ENCODE measurements at regions not wholly inside any gene's neighbourhood (a gene's known extent, or its start where the extent isn't known, plus 50 kb on each side); places are given as distances from the start of the nearest gene placed in this dataset.

GRCh38 chr11:86141727-86142126, 72.8 kb upstream of the PICALM start:
- H3K27me3 ChIP-seq (replicated peaks in 1 of 4; ENCODE audit: control insufficient read depth in 3 of 4, extremely low read depth in 1 of 4, insufficient read depth in 3 of 4, low read length in 3 of 4): no peaks in the 10 kb centered on the region
- H2BK5ac ChIP-seq (ENCODE audit: low read depth, low read length): no peak overlapping the region
- H2AFZ ChIP-seq (ENCODE audit: low read length): no peak overlapping the region
- H2BK120ac ChIP-seq (replicated peaks; ENCODE audit: low read depth, low read length): no peak overlapping the region
- H4K91ac ChIP-seq (replicated peaks; ENCODE audit: insufficient read length, low read length): no peak overlapping the region
- no peak overlapping the region for H2BK15ac ChIP-seq (ENCODE audit: low read length)
- no peak overlapping the region for H4K5ac ChIP-seq (ENCODE audit: insufficient read length, low read depth, low read length)
- no peaks in the 10 kb centered on the region for H3K79me2 ChIP-seq (ENCODE audit: control insufficient read depth in 1 of 2, insufficient read depth in 2 of 2, low read length in 2 of 2)
- H3K4me2 ChIP-seq (ENCODE audit: insufficient read depth in 1 of 2, low read depth in 2 of 2, low read length in 2 of 2): no peak overlapping the region
- no peak overlapping the region for H3K27ac ChIP-seq (ENCODE audit: low read depth, low read length)
- DNase-seq (ENCODE audit: low read depth in 1 of 2, low spot score in 2 of 2) (no peak), FAIRE-seq (no peak)
- H2AK5ac ChIP-seq (ENCODE audit: low read depth, low read length): no peak overlapping the region
- no peaks in the 10 kb centered on the region for H3K79me1 ChIP-seq (ENCODE audit: low read depth, low read length)
- ChIA-PET POLR2A (ENCODE audit: partially characterized antibody) (no interaction called here), CTCF (ENCODE audit: partially characterized antibody) (no interaction called here)
- no peaks in the 10 kb centered on the region for H3K4me1 ChIP-seq (replicated peaks in 1 of 4; ENCODE audit: control insufficient read depth in 3 of 4, insufficient read depth in 4 of 4, low read length in 3 of 4)
- H3K4ac ChIP-seq (replicated peaks; ENCODE audit: insufficient read length, low read depth, low read length): no peak overlapping the region
- H2BK20ac ChIP-seq (ENCODE audit: low read length): no peak overlapping the region
- H3K56ac ChIP-seq (replicated peaks; ENCODE audit: insufficient read length, low read depth, low read length): no peak overlapping the region
- H3K14ac ChIP-seq (ENCODE audit: insufficient read length): no peak overlapping the region
- 100% methylated on average over 1 of the region's 1 CpG; no CpG with 5 or more reads in 1 of the 2 experiments for WGBS, 2 experiments (ENCODE audit: extremely low coverage in 1 of 2, insufficient coverage in 1 of 2, insufficient read length in 1 of 2, insufficient replicate concordance in 2 of 2, low coverage in 1 of 2, low lambda C conversion rate in 2 of 2, missing lambda C conversion rate in 1 of 2)
- no peak overlapping the region for H3K9ac ChIP-seq (replicated peaks in 1 of 4; ENCODE audit: extremely low read depth in 1 of 4, low read depth in 3 of 4, low read length in 3 of 4)
- H3K36me3 ChIP-seq (ENCODE audit: control insufficient read depth in 2 of 4, insufficient read depth in 4 of 4, low read length in 3 of 4): no peaks in the 10 kb centered on the region
- no peaks in the 10 kb centered on the region for H3K23me2 ChIP-seq (ENCODE audit: low read depth, low read length)
- H4K8ac ChIP-seq (ENCODE audit: extremely low read depth, insufficient read depth, low read length): no peak overlapping the region
- no peak overlapping the region for H3K23ac ChIP-seq (ENCODE audit: insufficient read length)
- no peaks in the 10 kb centered on the region for H4K20me1 ChIP-seq (replicated peaks in 1 of 2; ENCODE audit: control insufficient read depth in 1 of 2, insufficient read depth in 2 of 2, low read length in 2 of 2)
- H3K18ac ChIP-seq (ENCODE audit: extremely low read depth, low read length): no peak overlapping the region
- no peak overlapping the region for H3K4me3 ChIP-seq (ENCODE audit: extremely low read depth in 1 of 4, insufficient read depth in 2 of 4, low read depth in 3 of 4, low read length in 4 of 4)
- H2BK12ac ChIP-seq (ENCODE audit: low read depth, low read length): no peak overlapping the region
- no peaks in the 10 kb centered on the region for H3K9me3 ChIP-seq (ENCODE audit: insufficient read depth in 2 of 2, low read depth in 1 of 2, low read length in 1 of 2)
- TF ChIP-seq CHD2 (IDR thresholded peaks at IDR 0.05; ENCODE audit: low read length) (no peak), BACH1 (IDR thresholded peaks at IDR 0.05; ENCODE audit: low read length) (no peak), KDM1A (IDR thresholded peaks at IDR 0.05; ENCODE audit: borderline replicate concordance, low read length) (no peak), SAP30 (IDR thresholded peaks at IDR 0.05; ENCODE audit: insufficient read depth, insufficient replicate concordance, low read length) (no peak), SP1 (IDR thresholded peaks at IDR 0.05; ENCODE audit: low read depth, low read length) (no peak)
